ENCODE measurements at regions not wholly inside any gene's neighbourhood (a gene's known extent, or its start where the extent isn't known, plus 50 kb on each side); places are given as distances from the start of the nearest gene placed in this dataset.

DNA sequence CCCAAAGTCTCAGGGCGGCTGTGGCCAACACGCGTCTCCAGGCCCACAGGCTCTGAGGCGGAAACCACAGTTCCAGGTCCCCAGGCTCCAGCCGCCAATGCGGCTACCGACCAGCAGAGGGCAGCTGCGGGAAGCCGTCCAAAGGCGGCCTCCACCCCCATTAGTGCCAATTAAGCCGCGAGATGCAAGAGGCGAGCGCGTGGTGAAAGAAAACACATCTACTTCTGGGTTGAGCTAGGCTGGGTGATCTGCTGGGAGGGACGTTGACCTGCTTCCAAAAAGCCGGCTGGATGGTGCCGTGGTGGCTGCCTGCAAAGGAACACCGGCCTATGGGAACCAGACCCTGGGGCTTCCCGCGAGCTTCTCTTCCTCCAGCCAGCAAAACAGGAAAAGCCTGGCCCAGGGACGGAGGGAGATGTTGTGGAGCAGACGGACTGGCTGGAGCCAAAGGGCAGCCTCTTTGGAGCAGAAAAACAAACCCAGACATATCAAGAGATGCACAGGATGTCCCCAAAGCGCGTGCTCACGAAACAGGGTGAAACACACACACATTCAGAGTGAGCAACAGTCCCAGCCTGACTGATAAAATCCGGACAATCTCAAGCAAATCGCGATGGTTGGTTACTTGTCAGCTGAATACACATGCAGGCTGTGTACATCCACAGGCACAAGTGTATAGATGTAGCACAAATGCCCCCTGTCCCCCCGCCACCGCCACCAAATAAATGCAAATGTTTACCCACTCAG is 187.1 kb upstream of the BRINP1 start:
- intact Hi-C loops (cut with micrococcal nuclease) = loop anchor here (2.0 to 5.0 kb wide), 2 partner anchors 792 to 921 kb away; no protein-coding TSS in a partner anchor
- no peak overlapping the region for H3K9ac ChIP-seq (ENCODE audit: low read length)
- ChIA-PET CTCF (interaction anchor here (0.9 kb wide), 1 partner anchor 9 kb away, joined by 3 read pairs; no protein-coding TSS in a partner anchor), POLR2A (no interaction called here), RAD21 (ENCODE audit: low non-redundant PET in 1 of 2, low total read pairs in 2 of 2, uncharacterized antibody in 2 of 2, unreplicated experiment in 2 of 2) (no interaction called here)
- TF ChIP-seq CBX3 (IDR thresholded peaks at IDR 0.05; ENCODE audit: low read depth) = no peak
- peak; percentile 15 to 83 (median 80); a peak in 4 of 6 replicates for TF ChIP-seq CTCF (IDR thresholded peaks at IDR 0.05 in 2 of 3, conservative IDR thresholded peaks at IDR 0.05 in 1 of 3; ENCODE audit: borderline replicate concordance in 1 of 3, insufficient read depth in 1 of 3, low read depth in 2 of 3, low read length in 2 of 3)
- no peak for TF ChIP-seq CEBPB (IDR thresholded peaks at IDR 0.05; ENCODE audit: low read depth)
- TF ChIP-seq, protein P1, sequence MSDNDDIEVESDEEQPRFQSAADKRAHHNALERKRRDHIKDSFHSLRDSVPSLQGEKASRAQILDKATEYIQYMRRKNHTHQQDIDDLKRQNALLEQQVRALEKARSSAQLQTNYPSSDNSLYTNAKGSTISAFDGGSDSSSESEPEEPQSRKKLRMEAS (IDR thresholded peaks at IDR 0.05) = no peak
- no peak for TF ChIP-seq ATF3 (IDR thresholded peaks at IDR 0.05)
- TF ChIP-seq TCF7L2 (IDR thresholded peaks at IDR 0.05; ENCODE audit: borderline replicate concordance, extremely low read depth, insufficient read depth, insufficient read length) = no peak
- TF ChIP-seq POLR2A (IDR thresholded peaks at IDR 0.05; ENCODE audit: borderline replicate concordance, extremely low read depth, insufficient read depth, insufficient read length) = no peak
- TF ChIP-seq EZH2 (IDR thresholded peaks at IDR 0.05) = no peak
- no peak for TF ChIP-seq SRF (IDR thresholded peaks at IDR 0.05; ENCODE audit: low read depth)
- no peak for TF ChIP-seq YY1 (IDR thresholded peaks at IDR 0.05; ENCODE audit: extremely low read depth, insufficient replicate concordance, low read depth, low read length)
- TF ChIP-seq RAD21 (IDR thresholded peaks at IDR 0.05; ENCODE audit: low read depth) = peak; percentile 44
- TF ChIP-seq, protein P2, sequence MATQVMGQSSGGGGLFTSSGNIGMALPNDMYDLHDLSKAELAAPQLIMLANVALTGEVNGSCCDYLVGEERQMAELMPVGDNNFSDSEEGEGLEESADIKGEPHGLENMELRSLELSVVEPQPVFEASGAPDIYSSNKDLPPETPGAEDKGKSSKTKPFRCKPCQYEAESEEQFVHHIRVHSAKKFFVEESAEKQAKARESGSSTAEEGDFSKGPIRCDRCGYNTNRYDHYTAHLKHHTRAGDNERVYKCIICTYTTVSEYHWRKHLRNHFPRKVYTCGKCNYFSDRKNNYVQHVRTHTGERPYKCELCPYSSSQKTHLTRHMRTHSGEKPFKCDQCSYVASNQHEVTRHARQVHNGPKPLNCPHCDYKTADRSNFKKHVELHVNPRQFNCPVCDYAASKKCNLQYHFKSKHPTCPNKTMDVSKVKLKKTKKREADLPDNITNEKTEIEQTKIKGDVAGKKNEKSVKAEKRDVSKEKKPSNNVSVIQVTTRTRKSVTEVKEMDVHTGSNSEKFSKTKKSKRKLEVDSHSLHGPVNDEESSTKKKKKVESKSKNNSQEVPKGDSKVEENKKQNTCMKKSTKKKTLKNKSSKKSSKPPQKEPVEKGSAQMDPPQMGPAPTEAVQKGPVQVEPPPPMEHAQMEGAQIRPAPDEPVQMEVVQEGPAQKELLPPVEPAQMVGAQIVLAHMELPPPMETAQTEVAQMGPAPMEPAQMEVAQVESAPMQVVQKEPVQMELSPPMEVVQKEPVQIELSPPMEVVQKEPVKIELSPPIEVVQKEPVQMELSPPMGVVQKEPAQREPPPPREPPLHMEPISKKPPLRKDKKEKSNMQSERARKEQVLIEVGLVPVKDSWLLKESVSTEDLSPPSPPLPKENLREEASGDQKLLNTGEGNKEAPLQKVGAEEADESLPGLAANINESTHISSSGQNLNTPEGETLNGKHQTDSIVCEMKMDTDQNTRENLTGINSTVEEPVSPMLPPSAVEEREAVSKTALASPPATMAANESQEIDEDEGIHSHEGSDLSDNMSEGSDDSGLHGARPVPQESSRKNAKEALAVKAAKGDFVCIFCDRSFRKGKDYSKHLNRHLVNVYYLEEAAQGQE (IDR thresholded peaks at IDR 0.05; ENCODE audit: low read depth) = no peak
- TF ChIP-seq EZH2phosphoT487 (IDR thresholded peaks at IDR 0.05; ENCODE audit: borderline replicate concordance) = no peak
- TF ChIP-seq ELF1 (IDR thresholded peaks at IDR 0.05; ENCODE audit: borderline replicate concordance, low read depth) = no peak
- no peaks in the 10 kb centered on the region for H4K20me1 ChIP-seq (ENCODE audit: insufficient read depth)
- no peak overlapping the region for H3K27ac ChIP-seq (ENCODE audit: low read depth, low read length)
- no TSS peak for BruUV-seq (replicated peaks)
- no peaks in the 10 kb centered on the region for H3K27me3 ChIP-seq (ENCODE audit: insufficient read depth, low read length)
- DNase-seq (ENCODE audit: low read depth, low spot score) (no peak), ATAC-seq (peak; percentile 84)
- no peak overlapping the region for H3K4me2 ChIP-seq (ENCODE audit: low read length)
- no peak overlapping the region for H3K4me3 ChIP-seq (replicated peaks in 1 of 2; ENCODE audit: low read depth in 1 of 2, low read length in 2 of 2)
- H3K79me2 ChIP-seq (ENCODE audit: insufficient read depth, low read length) = no peaks in the 10 kb centered on the region
- H2AFZ ChIP-seq (ENCODE audit: low read depth, low read length, poor library complexity, severe bottlenecking) = no peak overlapping the region
- H3K4me1 ChIP-seq (ENCODE audit: control insufficient read depth in 1 of 2, insufficient read depth in 2 of 2, low read length in 2 of 2) = no peaks in the 10 kb centered on the region
- no peaks in the 10 kb centered on the region for H3K36me3 ChIP-seq (ENCODE audit: control insufficient read depth in 1 of 2, insufficient read depth in 2 of 2, low read length in 2 of 2)
- no peaks in the 10 kb centered on the region for H3K9me2 ChIP-seq (ENCODE audit: insufficient read depth)
- H3K9me3 ChIP-seq (ENCODE audit: control insufficient read depth in 1 of 2, insufficient read depth in 1 of 2, low read depth in 1 of 2, low read length in 2 of 2) = no peaks in the 10 kb centered on the region

All from HCT116 (cell line).